Activated B cell treated with CpG ODN at 0.5 μM for 24 hours (primary cell): ENCODE measurements at regions not wholly inside any gene's neighbourhood (a gene's known extent, or its start where the extent isn't known, plus 50 kb on each side); places are given as distances from the start of the nearest gene placed in this dataset.

ENCODE experiments used
- ATAC-seq: fragments of 200-7000 bp; cut with Tn5 transposase; one replicate; pipeline ENCODE4 v1.10.0; 2021; ENCODE audit warnings: low read depth, mild to moderate bottlenecking, moderate library complexity
- CTCF ChIA-PET: fragments of 350-600 bp; sonication (Branson Sonifier 250); formaldehyde crosslinking; loops from one replicate; lab custom pipeline; 2021; ENCODE audit warnings: antibody characterized with exemption; lab: Charles Lee
- POLR2A ChIA-PET: fragments of 350-600 bp; sonication (Branson Sonifier 250); formaldehyde crosslinking; loops from one replicate; lab custom pipeline; 2021; ENCODE audit warnings: antibody characterized with exemption; lab: Charles Lee
- DNase-seq: peaks from one replicate; pipeline ENCODE4 v3.0.0; 2022
- H3K27ac Mint-ChIP-seq: one replicate; pipeline ENCODE4 v1.8.0; 2020; ENCODE audit warnings: mixed read lengths
- H3K27me3 Mint-ChIP-seq: one replicate; pipeline ENCODE4 v1.8.0; 2021; ENCODE audit warnings: mixed read lengths
- H3K36me3 Mint-ChIP-seq: one replicate; pipeline ENCODE4 v1.8.0; 2021; ENCODE audit warnings: low read depth, mixed read lengths
- H3K4me1 Mint-ChIP-seq: one replicate; pipeline ENCODE4 v1.8.0; 2021; ENCODE audit warnings: mixed read lengths
- H3K4me3 Mint-ChIP-seq: one replicate; pipeline ENCODE4 v1.8.0; 2020; ENCODE audit warnings: mild to moderate bottlenecking, mixed read lengths
- H3K9me3 Mint-ChIP-seq: one replicate; pipeline ENCODE4 v1.8.0; 2020; ENCODE audit warnings: mixed read lengths
- intact Hi-C: fragments of 100-400 bp; cut with micrococcal nuclease; formaldehyde crosslinking; loops from one replicate; pipeline ENCODE4 v1.15.1; 2024
- TF ChIP-seq, protein P1 (sequence below): fragments of 200-600 bp; IDR thresholded peaks from one replicate; pipeline ENCODE4 v1.8.0; 2022; ENCODE audit warnings: antibody characterized with exemption, mild to moderate bottlenecking

- ChIA-PET POLR2A (no interaction called here), CTCF (no interaction called here)
- intact Hi-C loops: no loop called here
- H3K27me3 Mint-ChIP-seq: no peaks in the 10 kb centered on the region
- peaks cover 6% of the 10 kb centered on the region for H3K9me3 Mint-ChIP-seq
- no peaks in the 10 kb centered on the region for H3K4me1 Mint-ChIP-seq
- H3K27ac Mint-ChIP-seq: no peak overlapping the region
- H3K36me3 Mint-ChIP-seq: no peaks in the 10 kb centered on the region
- H3K4me3 Mint-ChIP-seq: no peak overlapping the region
- ATAC-seq (no peak), DNase-seq (no peak)
- TF ChIP-seq, protein P1, sequence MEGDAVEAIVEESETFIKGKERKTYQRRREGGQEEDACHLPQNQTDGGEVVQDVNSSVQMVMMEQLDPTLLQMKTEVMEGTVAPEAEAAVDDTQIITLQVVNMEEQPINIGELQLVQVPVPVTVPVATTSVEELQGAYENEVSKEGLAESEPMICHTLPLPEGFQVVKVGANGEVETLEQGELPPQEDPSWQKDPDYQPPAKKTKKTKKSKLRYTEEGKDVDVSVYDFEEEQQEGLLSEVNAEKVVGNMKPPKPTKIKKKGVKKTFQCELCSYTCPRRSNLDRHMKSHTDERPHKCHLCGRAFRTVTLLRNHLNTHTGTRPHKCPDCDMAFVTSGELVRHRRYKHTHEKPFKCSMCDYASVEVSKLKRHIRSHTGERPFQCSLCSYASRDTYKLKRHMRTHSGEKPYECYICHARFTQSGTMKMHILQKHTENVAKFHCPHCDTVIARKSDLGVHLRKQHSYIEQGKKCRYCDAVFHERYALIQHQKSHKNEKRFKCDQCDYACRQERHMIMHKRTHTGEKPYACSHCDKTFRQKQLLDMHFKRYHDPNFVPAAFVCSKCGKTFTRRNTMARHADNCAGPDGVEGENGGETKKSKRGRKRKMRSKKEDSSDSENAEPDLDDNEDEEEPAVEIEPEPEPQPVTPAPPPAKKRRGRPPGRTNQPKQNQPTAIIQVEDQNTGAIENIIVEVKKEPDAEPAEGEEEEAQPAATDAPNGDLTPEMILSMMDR: no peak
These were observed 728.9 kb upstream of the ARGLU1 start for GRCh38 chr13:107296804-107297203.

DNA sequence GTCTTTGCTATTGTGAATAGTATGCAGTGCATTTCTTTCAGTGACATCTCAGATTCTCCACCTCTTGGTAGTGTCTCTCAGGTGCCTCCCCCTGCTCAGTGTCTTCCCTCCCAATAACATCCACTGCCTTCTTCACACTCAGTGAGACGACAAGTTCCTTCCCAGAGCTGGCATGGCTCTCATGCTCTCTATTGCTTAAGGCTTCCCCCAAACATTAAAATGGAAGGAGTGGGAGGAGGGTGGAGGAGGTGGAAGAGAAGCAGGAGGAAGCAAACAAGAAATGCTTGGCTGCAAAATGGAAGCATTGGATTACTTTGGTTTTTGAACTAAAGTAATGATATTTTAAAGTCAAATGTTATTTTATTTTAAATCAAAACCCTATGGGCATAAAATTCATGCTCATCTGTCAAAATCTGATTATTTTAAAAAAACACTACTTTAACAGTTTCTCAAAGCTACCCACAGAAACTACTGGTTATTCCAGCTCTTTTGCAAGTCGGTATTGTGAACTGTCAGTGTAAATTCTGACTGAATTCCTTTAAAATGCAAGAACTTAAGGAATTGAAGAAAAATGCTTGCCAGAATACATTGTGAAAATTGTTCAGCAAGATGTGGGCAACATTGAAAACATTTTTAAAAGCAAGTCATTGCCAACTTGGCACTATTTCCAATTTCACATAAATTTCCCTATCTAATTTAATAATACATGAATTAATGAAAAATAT lies 727.6 kb upstream of the ARGLU1 start:
- no peaks in the 10 kb centered on the region for H3K36me3 Mint-ChIP-seq
- ATAC-seq: no peak
- H3K4me3 Mint-ChIP-seq: no peak overlapping the region
- DNase-seq: no peak
- H3K27me3 Mint-ChIP-seq: no peaks in the 10 kb centered on the region
- H3K27ac Mint-ChIP-seq: no peak overlapping the region
- H3K4me1 Mint-ChIP-seq: no peaks in the 10 kb centered on the region
- H3K9me3 Mint-ChIP-seq: peaks cover 6% of the 10 kb centered on the region
- TF ChIP-seq, protein P1: no peak
- ChIA-PET POLR2A (no interaction called here), CTCF (no interaction called here)
- intact Hi-C loops: no loop called here

DNA sequence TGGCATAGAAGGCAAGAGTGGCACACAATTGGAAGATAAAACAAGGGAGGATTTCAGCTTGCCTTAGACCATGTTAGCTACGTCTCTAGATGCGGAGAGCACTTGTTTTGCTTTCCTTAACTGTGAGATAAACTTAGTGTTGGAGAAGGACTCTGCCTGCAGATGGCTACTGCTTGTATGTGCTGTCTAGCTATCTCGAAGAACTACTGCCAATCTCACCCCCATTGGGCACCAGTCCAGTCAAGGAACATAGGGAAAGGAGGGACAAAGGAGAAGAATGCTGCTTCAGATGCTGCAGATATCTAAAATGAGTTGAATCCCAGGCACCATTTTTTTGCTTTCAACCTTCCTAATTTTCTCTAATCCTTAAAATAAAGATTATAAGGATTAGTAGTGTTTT lies 726.0 kb upstream of the ARGLU1 start:
- Mint-ChIP-seq H3K4me1 (no peaks in the 10 kb centered on the region), H3K4me3 (no peak overlapping the region), H3K27ac (no peak overlapping the region), H3K9me3 (peaks cover 6% of the 10 kb centered on the region), H3K36me3 (no peaks in the 10 kb centered on the region), H3K27me3 (no peaks in the 10 kb centered on the region)
- DNase-seq: no peak
- ChIA-PET POLR2A (no interaction called here), CTCF (no interaction called here)
- TF ChIP-seq, protein P1: no peak
- intact Hi-C loops: no loop called here
- no peak for ATAC-seq

DNA sequence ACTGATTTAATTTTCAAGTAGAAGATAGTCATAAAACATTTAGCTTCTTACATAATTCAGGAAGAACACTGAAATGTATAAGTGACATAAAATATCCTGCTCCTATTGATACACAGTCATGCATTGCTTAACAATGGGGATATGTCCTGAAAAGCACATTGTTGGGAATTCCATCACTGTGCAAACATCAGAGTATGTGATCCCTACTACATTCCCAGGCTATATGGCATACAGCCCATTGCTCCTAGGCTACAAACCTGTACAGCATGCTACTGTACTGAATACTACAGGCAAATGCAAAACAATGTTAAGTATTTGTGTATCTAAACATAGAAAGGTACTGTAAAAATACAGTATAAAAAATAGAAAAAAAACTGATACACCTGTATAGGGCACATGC lies 723.9 kb upstream of the ARGLU1 start:
- peaks cover 4% of the 10 kb centered on the region for H3K9me3 Mint-ChIP-seq
- no peak for ATAC-seq
- ChIA-PET POLR2A (no interaction called here), CTCF (no interaction called here)
- H3K27ac Mint-ChIP-seq: no peak overlapping the region
- TF ChIP-seq, protein P1: no peak
- H3K27me3 Mint-ChIP-seq: no peaks in the 10 kb centered on the region
- H3K4me1 Mint-ChIP-seq: no peaks in the 10 kb centered on the region
- no peak overlapping the region for H3K4me3 Mint-ChIP-seq
- intact Hi-C loops: no loop called here
- no peaks in the 10 kb centered on the region for H3K36me3 Mint-ChIP-seq
- no peak for DNase-seq

- no peaks in the 10 kb centered on the region for H3K27me3 Mint-ChIP-seq
- H3K4me3 Mint-ChIP-seq: no peak overlapping the region
- ChIA-PET CTCF (no interaction called here), POLR2A (no interaction called here)
- H3K4me1 Mint-ChIP-seq: no peaks in the 10 kb centered on the region
- no peak for DNase-seq
- no peak for ATAC-seq
- intact Hi-C loops: no loop called here
- H3K36me3 Mint-ChIP-seq: no peaks in the 10 kb centered on the region
- H3K9me3 Mint-ChIP-seq: no peaks in the 10 kb centered on the region
- TF ChIP-seq, protein P1: no peak
- H3K27ac Mint-ChIP-seq: no peak overlapping the region
These were observed 721.6 kb upstream of the ARGLU1 start for GRCh38 chr13:107289540-107289939.
